AG09319 (cell line): ENCODE measurements at regions not wholly inside any gene's neighbourhood (a gene's known extent, or its start where the extent isn't known, plus 50 kb on each side); places are given as distances from the start of the nearest gene placed in this dataset.

ENCODE experiments used
- DNase-seq: peaks from one replicate; pipeline ENCODE4 v3.0.0-alpha.2; 2010; ENCODE audit warnings: low read depth; ENCODE audit errors: extremely low read depth
- CTCF ChIP-seq: IDR thresholded peaks from 2 replicates; pipeline ENCODE4 v1.5.1; 2011; ENCODE audit warnings: low read depth, mild to moderate bottlenecking, inconsistent platforms, low read length, moderate library complexity

GRCh38 chr12:61996717-61997116 lies 263.5 kb upstream of the USP15 start:
- no peak for DNase-seq

DNA sequence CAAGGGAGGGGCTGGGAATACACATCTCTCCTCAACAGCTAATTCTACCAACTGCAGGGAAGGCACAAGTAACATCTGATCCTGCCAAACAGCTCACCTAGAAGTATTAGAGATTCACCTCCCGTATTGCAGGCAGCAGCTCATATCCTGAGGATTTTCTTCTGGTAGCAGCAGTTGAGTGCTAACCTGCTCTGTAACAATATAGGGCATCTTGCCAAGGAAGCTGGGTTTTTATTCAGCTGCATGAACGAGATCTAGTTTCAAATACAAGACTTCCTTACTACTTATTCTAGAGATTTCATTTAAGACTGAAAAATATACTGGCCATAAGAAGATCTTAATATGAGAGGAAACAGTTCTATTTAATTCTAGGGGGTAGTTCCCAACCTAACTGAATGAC lies 261.4 kb upstream of the USP15 start:
- TF ChIP-seq CTCF, result no peak
- no peak for DNase-seq

More at GRCh38 chr12:61996717-61997116, 263.5 kb upstream of the USP15 start:
- no peak for TF ChIP-seq CTCF

- no peak for DNase-seq
- no peak for TF ChIP-seq CTCF
Measured at GRCh38 chr12:61999311-61999710, 260.9 kb upstream of the USP15 start.

DNA sequence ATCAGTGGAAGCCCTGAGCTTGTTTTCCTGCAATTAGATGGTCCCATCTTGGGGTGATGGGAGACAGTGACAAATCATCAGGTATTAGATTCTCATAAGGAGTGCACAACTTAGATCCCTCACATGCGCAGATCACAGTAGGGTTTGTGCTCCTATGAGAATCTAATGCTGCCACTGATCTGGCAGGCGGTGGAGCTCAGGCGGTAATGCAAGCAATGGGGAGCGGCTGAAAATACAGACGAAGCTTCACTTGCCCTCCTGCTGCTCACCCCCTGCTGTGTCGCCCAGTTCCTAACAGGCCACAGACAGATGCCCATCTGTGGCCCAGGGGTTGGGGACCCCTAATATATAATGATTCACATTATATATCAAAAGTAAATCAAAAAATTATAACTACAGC lies 258.8 kb upstream of the USP15 start:
- DNase-seq, result no peak

DNA sequence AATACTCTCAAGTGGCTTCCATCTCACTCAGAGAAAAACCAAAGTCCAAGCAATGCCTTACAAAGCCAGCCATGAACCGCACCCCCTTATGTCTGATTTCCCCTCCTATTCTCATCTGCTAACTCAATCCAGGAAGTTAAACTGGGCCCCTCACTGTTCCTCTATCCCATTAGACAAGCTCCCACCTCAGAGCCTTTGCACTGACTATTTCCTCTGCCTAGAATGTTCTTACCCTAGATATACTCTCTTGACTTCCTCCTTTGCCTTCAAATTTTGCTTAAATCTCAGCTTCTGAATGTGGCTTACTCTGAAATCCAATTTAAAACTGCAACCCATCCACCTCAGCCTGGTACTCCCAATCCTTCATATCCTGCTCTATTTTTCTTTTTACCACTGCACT lies 257.0 kb upstream of the USP15 start:
- TF ChIP-seq CTCF, result no peak
- DNase-seq, result no peak

More for the DNA sequence above, 258.8 kb upstream of the USP15 start:
- TF ChIP-seq CTCF, result no peak

GRCh38 chr12:62003701-62004100 lies 256.5 kb upstream of the USP15 start:
- no peak for TF ChIP-seq CTCF
- DNase-seq, result no peak

DNA sequence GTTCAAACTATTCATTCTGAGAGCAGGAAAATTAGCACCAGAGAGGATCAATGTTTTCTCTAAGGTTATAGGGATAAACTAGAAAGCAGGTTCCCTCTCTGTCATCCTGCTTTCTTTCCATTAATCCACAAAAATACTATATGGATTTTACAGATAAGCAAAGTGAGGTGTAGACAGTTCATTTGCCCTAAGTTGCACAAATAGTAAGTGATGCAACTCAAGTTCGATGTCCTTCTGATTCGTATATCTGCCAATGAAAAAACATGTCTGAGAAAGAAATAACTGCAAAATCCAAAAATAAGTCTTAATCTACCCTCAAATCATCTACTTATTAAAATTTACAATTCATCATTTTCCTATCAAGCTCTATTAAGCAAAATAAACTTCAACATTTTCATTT lies 254.6 kb upstream of the USP15 start:
- no peak for TF ChIP-seq CTCF

More for the DNA sequence above, 254.6 kb upstream of the USP15 start:
- no peak for DNase-seq
